HG03066 (cell line): ENCODE measurements at regions not wholly inside any gene's neighbourhood (a gene's known extent, or its start where the extent isn't known, plus 50 kb on each side); places are given as distances from the start of the nearest gene placed in this dataset.

ENCODE experiments used
- ATAC-seq: cut with Tn5 transposase; IDR thresholded peaks from one replicate; pipeline ENCODE4 v1.9.1; 2021; ENCODE audit warnings: low read depth; ENCODE audit not compliant: unreplicated experiment

GRCh38 chr7:97460433-97460832 is 271.5 kb upstream of the TAC1 start:
- no peak for ATAC-seq

- no peak for ATAC-seq
Measured at GRCh38 chr7:97461596-97461995, 270.3 kb upstream of the TAC1 start.

- ATAC-seq: no peak
Measured at GRCh38 chr7:97466071-97466470, 265.8 kb upstream of the TAC1 start.

- ATAC-seq: no peak
Measured at GRCh38 chr7:97466999-97467740, 264.7 kb upstream of the TAC1 start.

GRCh38 chr7:97468493-97468892 is 263.4 kb upstream of the TAC1 start:
- no peak for ATAC-seq

GRCh38 chr7:97470726-97471125 is 261.2 kb upstream of the TAC1 start:
- ATAC-seq: no peak

- ATAC-seq: no peak
Measured at GRCh38 chr7:97471491-97471890, 260.4 kb upstream of the TAC1 start.

- ATAC-seq: no peak
Measured at GRCh38 chr7:97479740-97480290, 252.1 kb upstream of the TAC1 start.

GRCh38 chr7:97480772-97481390 is 251.0 kb upstream of the TAC1 start:
- no peak for ATAC-seq

GRCh38 chr7:97495487-97495886 is 236.4 kb upstream of the TAC1 start:
- ATAC-seq: no peak

- no peak for ATAC-seq
Measured at GRCh38 chr7:97499204-97499603, 232.7 kb upstream of the TAC1 start.

GRCh38 chr7:97503367-97504094 is 228.4 kb upstream of the TAC1 start:
- ATAC-seq: no peak

GRCh38 chr7:97506728-97507127 is 225.2 kb upstream of the TAC1 start:
- no peak for ATAC-seq

- ATAC-seq: no peak
Measured at GRCh38 chr7:97512441-97513207, 219.3 kb upstream of the TAC1 start.

- no peak for ATAC-seq
Measured at GRCh38 chr7:97513326-97513725, 218.6 kb upstream of the TAC1 start.

GRCh38 chr7:97541188-97541587 is 190.7 kb upstream of the TAC1 start:
- no peak for ATAC-seq

- no peak for ATAC-seq
Measured at GRCh38 chr7:97555857-97556421, 175.9 kb upstream of the TAC1 start.

- no peak for ATAC-seq
Measured at GRCh38 chr7:97565665-97566064, 166.2 kb upstream of the TAC1 start.

- ATAC-seq: no peak
Measured at GRCh38 chr7:97573065-97573464, 158.8 kb upstream of the TAC1 start.

- no peak for ATAC-seq
Measured at GRCh38 chr7:97576043-97576442, 155.8 kb upstream of the TAC1 start.
